Smooth muscle cell (in vitro differentiated cells): ENCODE measurements at regions not wholly inside any gene's neighbourhood (a gene's known extent, or its start where the extent isn't known, plus 50 kb on each side); places are given as distances from the start of the nearest gene placed in this dataset.
A peak's percentile ranks its signal among the peaks of the same experiment; 100 is the strongest.

Experiments used
- DNase-seq: peaks from one replicate; lab custom pipeline; 2025; ENCODE audit not compliant: unreplicated experiment; lab: John Stamatoyannopoulos, UW
- H2AFZ ChIP-seq: fragments of 200-600 bp; sonication (generic); 2 replicates; pipeline ENCODE4 v1.6.0; 2016; ENCODE audit warnings: antibody characterized with exemption, low read depth, mild to moderate bottlenecking
- H3F3A ChIP-seq: fragments of 200-600 bp; sonication (generic); 2 replicates; pipeline ENCODE4 v1.6.0; 2017; ENCODE audit warnings: antibody characterized with exemption, low read depth
- H3K27ac ChIP-seq: fragments of 200-600 bp; sonication (generic); 2 replicates; pipeline ENCODE4 v1.5.1; 2016; ENCODE audit warnings: low read depth, mild to moderate bottlenecking
- H3K27me3 ChIP-seq: fragments of 200-600 bp; sonication (generic); 2 replicates; pipeline ENCODE4 v1.6.1; 2016; ENCODE audit warnings: low read depth, mild to moderate bottlenecking
- H3K36me3 ChIP-seq: fragments of 200-600 bp; sonication (generic); 2 replicates; pipeline ENCODE4 v1.5.1; 2016; ENCODE audit warnings: low read depth
- H3K4me1 ChIP-seq: fragments of 200-600 bp; sonication (generic); 2 replicates; pipeline ENCODE4 v1.5.1; 2016; ENCODE audit warnings: low read depth
- H3K4me2 ChIP-seq: fragments of 200-600 bp; sonication (generic); 2 replicates; pipeline ENCODE4 v1.6.0; 2016; ENCODE audit warnings: mild to moderate bottlenecking
- H3K4me3 ChIP-seq: fragments of 200-600 bp; sonication (generic); 2 replicates; pipeline ENCODE4 v1.5.1; 2016; ENCODE audit warnings: mild to moderate bottlenecking
- H3K79me2 ChIP-seq: fragments of 200-600 bp; sonication (generic); 2 replicates; pipeline ENCODE4 v1.6.0; 2016; ENCODE audit warnings: low read depth, mild to moderate bottlenecking
- H3K9ac ChIP-seq: fragments of 200-600 bp; sonication (generic); 2 replicates; pipeline ENCODE4 v1.6.0; 2016; ENCODE audit warnings: low read depth
- H3K9me3 ChIP-seq: fragments of 200-600 bp; sonication (generic); replicated peaks from 2 replicates; pipeline ENCODE4 v1.5.1; 2016; ENCODE audit warnings: low read depth
- H4K20me1 ChIP-seq: fragments of 200-600 bp; sonication (generic); 2 replicates; pipeline ENCODE4 v1.6.0; 2016; ENCODE audit warnings: low read depth
- WGBS: methylation state at CpG from one replicate; pipeline ENCODE4 v1.1.7; 2016; ENCODE audit warnings: low lambda C conversion rate; 5-methylcytosine and 5-hydroxymethylcytosine counted together
- TF ChIP-seq, protein P1 (sequence below): fragments of 200-600 bp; sonication (generic); IDR thresholded peaks from 2 replicates; pipeline ENCODE4 v1.5.1; 2017; ENCODE audit warnings: borderline replicate concordance, mild to moderate bottlenecking, antibody characterized with exemption; ENCODE audit not compliant: insufficient read depth, poor library complexity, severe bottlenecking

DNA sequence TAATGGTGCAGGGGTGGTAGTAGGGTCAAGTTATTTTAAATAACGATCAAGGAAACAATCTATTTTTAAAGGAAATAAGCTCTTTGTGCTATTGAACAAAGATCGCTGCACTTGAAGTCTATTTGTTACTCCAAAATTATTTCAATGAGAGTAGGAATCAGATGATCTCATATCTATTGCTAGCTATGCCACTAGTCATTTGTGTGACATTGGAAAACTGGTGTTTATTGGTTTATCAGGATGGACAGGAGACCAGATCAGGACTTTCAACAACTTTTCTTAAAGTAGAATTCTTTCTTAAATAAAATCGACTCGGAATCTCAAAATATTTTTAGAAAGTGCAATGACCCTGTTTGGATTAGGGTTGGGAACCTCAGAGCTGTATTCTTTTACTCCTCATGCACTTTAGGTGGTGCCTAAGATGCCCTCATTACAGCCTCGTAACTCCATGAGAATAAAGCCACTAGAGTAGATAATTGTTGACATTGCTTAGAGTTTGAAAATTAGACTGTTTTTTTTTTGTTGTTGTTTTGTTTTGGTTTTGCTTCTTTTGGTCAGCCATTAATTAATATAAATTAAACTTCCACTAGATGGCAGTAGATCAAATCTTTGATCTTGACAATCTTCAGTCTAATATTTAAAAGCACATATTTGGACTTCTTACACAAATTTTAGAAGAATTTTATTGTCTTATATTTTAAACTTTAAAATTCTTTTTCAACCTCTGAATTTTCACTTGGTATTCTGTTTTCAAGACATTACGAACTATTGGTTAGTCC lies 352.4 kb downstream of the USP25 start:
- H2AFZ ChIP-seq: peak overlapping the region; percentile 89
- no peaks in the 10 kb centered on the region for H3K9me3 ChIP-seq
- TF ChIP-seq, protein P1, sequence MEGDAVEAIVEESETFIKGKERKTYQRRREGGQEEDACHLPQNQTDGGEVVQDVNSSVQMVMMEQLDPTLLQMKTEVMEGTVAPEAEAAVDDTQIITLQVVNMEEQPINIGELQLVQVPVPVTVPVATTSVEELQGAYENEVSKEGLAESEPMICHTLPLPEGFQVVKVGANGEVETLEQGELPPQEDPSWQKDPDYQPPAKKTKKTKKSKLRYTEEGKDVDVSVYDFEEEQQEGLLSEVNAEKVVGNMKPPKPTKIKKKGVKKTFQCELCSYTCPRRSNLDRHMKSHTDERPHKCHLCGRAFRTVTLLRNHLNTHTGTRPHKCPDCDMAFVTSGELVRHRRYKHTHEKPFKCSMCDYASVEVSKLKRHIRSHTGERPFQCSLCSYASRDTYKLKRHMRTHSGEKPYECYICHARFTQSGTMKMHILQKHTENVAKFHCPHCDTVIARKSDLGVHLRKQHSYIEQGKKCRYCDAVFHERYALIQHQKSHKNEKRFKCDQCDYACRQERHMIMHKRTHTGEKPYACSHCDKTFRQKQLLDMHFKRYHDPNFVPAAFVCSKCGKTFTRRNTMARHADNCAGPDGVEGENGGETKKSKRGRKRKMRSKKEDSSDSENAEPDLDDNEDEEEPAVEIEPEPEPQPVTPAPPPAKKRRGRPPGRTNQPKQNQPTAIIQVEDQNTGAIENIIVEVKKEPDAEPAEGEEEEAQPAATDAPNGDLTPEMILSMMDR: peak; percentile 52
- H4K20me1 ChIP-seq: no peaks in the 10 kb centered on the region
- WGBS: 72% methylated on average over 6 of the region's 6 CpGs
- H3K4me3 ChIP-seq: no peak overlapping the region
- DNase-seq: no peak
- no peaks in the 10 kb centered on the region for H3K27me3 ChIP-seq
- no peak overlapping the region for H3K27ac ChIP-seq
- H3K36me3 ChIP-seq: no peaks in the 10 kb centered on the region
- H3K9ac ChIP-seq: no peak overlapping the region
- no peaks in the 10 kb centered on the region for H3F3A ChIP-seq
- no peaks in the 10 kb centered on the region for H3K4me1 ChIP-seq
- no peak overlapping the region for H3K4me2 ChIP-seq
- H3K79me2 ChIP-seq: no peaks in the 10 kb centered on the region

DNA sequence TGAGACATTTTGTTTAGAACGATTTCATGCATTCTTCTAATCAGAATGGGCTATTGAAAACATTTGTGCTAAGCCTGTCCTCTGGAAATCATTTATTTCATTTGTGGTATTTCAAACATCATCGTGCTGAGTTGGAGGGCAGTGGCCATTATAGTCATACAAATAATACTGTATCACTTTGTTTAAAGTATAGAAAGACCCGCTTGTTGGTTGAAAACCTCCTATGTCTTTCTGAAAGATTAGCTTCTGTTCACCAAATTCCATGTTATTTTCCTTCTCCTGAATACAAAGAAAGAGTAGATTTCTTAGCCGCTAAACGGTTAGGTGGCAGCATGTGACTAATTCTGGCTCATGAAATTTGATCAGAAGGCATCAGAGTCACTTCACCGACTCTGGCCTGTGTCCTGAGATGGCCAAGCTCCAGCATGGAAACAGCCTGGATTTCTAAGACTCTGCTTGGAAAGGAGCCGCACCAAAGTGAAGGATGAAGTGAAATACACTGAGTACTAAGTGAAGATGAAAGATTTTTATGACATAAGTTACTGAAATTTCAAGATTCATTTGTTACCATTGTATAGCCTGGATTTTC lies 355.1 kb downstream of the USP25 start:
- Histone ChIP-seq H3K9ac (no peak overlapping the region), H3K4me3 (no peak overlapping the region), H2AFZ (peak overlapping the region; percentile 13), H3K27ac (no peak overlapping the region), H3K4me1 (no peaks in the 10 kb centered on the region), H3F3A (no peaks in the 10 kb centered on the region), H3K9me3 (no peaks in the 10 kb centered on the region), H3K4me2 (no peak overlapping the region), H3K79me2 (no peaks in the 10 kb centered on the region), H3K27me3 (no peaks in the 10 kb centered on the region), H4K20me1 (no peaks in the 10 kb centered on the region), H3K36me3 (no peaks in the 10 kb centered on the region)
- TF ChIP-seq, protein P1: no peak
- DNase-seq: no peak
- WGBS: 87% methylated on average over 7 of the region's 7 CpGs

DNA sequence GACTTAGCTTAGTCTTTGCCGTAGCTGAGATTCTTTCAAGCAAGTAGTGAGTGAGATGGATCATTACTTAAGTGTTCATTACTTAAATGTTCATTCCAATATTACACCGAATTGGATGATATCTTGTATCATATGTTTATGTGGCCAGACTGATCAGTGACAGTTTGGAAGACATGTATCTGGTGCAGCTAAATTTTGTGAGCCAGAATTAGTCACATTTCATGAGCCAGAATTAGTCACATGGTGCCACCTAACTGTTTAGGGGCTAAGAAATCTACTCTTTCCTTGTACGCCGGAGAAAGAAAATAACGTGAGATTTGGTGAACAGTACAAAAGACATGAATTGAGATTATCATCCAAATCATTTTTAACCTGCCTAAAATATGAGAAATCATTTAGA lies 355.6 kb downstream of the USP25 start:
- no peak overlapping the region for H3K27ac ChIP-seq
- no peak for DNase-seq
- H3K9ac ChIP-seq: no peak overlapping the region

More for the DNA sequence above, 355.6 kb downstream of the USP25 start:
- Histone ChIP-seq H3K9me3 (no peaks in the 10 kb centered on the region), H3K36me3 (no peaks in the 10 kb centered on the region), H3K4me3 (no peak overlapping the region), H3K27me3 (no peaks in the 10 kb centered on the region), H3K4me2 (no peak overlapping the region), H3F3A (no peaks in the 10 kb centered on the region), H4K20me1 (no peaks in the 10 kb centered on the region), H3K4me1 (no peaks in the 10 kb centered on the region), H2AFZ (no peak overlapping the region), H3K79me2 (no peaks in the 10 kb centered on the region)
- WGBS: 93% methylated on average over 5 of the region's 5 CpGs
- TF ChIP-seq, protein P1: no peak
